Glomerular endothelial cell (primary cell): ENCODE measurements at regions not wholly inside any gene's neighbourhood (a gene's known extent, or its start where the extent isn't known, plus 50 kb on each side); places are given as distances from the start of the nearest gene placed in this dataset.

Experiments used
- DNase-seq: peaks from one replicate; pipeline ENCODE4 v3.0.0-alpha.2; 2011; ENCODE audit warnings: low read depth, low spot score; ENCODE audit errors: extremely low read depth

DNA sequence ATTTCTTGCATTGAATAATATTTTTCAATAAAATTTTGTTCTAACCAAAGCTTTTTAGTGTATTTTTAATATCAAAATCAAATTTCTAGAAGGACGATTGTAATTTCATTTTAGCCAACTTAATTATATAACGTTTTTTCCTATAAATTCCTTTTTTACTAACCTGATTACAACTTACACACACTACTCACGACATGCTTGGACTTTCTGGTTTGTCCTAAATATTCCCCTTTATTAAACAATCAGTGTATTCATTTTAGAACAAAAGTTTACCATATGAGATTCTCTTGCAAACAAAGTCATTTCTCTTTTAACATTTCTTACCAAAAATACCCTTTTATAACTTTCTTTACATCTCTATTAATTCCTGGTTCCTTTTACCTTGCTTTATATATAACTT is 173.7 kb downstream of the PWWP3B start:
- DNase-seq, result no peak

DNA sequence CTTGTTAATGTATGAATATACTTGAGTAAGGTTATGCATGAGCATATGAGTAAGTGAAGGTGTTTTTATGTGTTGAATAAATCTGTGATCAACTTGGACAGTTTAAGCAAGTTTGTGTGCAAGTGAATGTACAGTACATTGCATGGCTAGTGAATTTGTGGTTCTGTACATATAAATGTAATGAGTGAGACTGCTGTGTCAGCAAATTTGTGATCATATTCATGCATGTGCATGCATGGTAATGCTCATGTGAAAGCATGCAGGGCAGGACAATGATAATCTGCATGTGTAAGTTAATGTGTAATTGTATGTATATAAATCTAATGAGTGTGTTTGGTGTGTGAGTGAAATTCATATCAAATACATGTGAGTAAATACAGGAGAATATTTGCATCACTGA is 188.5 kb downstream of the PWWP3B start:
- no peak for DNase-seq

DNA sequence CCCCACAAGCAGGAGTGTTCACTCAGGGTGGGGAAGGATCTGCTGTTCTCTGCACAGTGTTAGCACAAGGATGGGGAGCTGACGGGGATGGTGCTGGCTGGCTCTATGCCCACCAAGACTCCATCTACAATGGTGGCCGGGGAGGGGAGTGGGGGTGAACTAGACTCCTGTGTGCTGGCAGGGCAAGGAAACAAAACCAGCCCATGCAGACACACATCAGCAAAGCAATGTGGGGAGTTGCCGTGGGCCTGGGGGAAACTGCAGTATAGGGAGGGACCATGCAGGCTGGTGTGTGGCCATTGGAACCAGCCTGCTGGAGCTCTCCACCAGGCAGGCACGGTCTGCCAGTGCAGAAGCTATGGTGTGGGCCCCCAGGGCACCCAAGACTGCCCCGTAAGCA is 195.1 kb downstream of the PWWP3B start:
- DNase-seq, result no peak

DNA sequence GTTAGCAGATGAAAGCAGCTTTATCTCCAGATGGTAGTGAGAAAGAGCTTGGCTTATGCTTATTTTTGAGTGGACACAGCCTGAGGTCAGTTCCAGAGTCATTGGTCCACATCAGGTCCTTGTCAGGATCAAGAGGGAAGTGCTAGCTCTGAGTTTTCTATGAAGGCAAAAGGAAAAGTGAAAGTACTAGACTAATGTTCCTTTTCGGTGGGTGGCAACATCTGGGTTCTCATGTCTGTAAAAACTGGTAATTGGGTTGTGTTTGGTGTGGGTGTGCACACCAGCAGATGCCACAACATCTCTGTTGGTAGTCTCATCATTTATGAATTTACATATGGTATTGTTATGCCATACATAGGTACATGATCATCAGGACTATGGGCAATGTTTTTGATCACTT is 210.5 kb downstream of the PWWP3B start:
- DNase-seq, result no peak

DNA sequence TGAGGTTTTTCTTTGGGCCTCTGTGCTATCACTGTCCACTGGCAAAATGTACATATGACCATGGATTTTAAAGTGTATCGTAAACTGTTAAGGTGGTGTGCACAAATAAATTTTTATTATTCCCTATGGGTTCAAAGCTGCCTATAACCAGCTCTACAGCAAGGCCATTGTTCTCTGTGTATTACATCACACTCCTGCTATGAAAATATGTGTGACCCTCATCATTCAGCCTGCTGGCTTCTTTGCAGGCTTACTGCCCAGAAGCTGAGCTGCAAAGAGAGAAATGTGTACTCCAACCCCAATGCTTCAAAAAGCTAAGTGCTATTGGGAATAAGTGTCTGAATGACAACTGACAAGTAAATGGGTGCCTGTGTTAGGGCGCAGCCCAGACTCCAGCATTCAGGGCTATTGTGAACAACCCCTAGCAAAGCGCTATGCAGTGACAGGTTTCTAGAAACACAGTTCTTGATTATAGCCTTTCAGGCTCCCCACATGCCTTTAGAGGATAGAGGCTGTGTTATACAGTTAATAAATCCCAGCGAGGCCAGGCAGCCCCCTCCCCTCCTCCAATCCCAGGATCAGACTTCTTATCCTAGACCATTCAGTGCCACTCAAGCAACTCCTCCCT is 220.4 kb upstream of the RADX start:
- DNase-seq, result no peak

DNA sequence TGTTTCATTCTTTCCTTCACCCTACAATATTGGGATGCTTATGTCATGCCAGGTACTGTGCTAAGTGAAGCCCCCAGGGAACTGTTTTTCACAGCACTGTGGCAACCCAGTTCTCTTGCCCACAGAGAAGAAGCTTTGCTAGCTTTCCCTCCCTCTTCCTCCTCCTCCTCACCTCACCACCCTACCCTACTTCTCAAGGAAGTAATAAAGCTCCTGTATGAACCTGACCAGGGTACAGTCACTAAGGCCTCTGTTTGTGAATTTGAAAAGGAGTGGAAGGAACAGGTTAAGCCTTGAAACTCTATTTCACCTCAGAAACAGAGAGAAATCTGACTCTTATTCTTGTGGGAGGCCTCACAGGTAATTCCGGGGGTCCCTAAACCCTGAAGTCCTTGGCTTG is 219.4 kb upstream of the RADX start:
- DNase-seq, result no peak

DNA sequence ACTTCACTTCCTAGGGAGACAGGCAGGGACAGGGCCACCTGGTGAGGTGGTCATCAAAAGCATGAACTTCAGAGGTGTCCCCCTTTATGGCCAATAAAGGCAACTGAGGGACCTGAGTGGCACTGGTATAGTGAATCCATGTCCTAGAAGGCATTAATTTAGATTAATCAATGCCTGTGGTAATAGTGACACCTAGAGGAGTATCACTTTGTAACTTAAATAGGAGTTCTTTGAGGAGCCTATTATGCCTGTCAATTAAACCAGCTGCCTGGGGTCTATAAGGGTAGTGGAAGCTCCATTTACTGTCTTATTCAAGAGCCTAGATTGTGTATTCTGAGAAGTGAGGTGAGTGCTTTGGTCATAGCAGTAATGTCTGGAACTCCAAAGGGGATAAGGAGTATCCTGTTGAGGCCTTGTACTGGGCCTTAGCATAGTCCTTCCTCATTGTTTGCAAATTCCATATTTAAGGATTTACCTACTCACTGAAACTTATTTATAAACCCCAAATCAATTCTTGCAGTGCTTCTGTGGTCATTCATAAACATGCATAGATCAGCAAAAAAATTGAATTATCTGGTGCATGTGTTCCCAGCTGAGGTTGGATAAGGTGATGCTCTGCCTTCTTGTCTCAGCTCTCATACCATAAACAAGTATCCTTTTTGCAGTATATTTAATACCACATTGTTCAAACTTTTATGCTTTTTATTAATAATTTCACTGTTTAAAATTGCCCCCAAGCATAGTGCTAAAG is 213.8 kb upstream of the RADX start:
- no peak for DNase-seq

DNA sequence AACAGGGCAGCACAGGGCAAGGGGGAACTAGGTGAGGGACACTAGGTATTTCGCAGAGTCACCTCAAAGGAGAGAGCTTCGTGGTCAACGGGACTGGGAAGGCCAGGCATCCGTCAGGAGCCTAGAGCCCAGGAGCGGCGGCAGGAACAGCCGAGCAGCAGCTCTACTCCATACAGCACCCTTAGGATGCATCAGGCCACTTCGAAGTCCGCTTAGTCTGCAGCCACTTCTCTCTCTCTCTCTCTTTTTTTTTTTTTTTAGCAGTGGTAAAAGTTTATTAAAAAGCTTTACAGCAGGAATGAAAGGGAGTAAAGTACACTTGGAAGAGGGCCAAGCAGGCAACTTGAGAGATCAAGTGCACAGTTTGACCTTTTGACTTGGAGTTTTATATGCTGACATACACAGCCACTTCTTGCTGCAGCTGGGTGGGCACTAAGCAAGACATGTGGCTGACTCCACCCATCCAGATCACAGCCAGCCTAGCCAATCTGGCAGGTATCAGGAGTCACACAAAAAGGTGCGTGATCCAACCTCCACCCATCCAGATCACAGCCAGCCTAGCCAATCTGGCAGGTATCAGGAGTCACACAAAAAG is 209.7 kb upstream of the RADX start:
- no peak for DNase-seq

DNA sequence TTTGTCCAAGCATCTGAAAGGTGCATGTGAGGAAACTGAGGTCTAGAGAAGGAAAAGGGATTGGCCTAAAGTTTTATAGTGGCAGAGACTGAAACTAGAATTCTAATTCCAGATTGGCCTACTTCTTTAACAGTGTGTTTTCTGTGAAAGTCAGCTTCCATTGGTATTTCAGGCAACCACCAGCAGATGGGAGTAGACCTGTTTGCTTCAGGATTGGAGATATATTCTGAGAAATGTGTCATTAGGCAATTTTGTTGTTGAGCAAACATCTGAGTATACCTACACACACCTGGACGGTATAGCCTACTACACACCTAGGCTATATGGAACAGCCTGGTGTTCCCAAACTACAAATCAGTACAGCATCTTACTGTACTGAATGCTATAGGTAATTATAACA is 207.3 kb upstream of the RADX start:
- DNase-seq, result no peak

DNA sequence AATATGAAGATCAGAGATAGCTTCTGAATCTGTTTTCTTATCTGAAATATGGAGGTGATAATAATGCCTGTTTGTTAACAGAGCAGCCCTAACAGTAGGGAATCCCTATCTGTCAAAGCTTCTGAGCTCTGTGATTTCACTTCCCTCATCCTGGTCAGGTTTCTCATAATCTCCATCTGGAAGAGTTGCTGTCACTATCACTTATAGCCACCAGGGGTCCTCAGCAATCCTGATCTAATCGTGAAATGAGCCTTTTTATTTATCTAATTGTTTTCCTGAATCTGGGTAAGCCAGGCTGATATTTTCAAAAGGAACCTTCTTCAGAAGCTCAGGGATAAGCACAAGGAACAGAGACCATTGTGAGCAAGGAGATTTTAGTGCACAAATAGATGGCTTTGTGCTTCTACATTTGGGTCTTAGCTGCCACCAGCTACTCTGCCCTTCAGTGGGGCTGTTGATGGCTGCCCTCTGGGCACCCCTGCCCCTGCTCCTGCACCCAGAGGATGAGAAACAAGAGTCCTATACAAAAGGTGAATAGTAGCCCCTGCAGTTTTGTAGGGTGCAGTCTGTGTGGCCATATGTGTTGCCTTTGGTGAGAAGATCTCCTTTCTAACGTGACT is 196.4 kb upstream of the RADX start:
- DNase-seq, result no peak

DNA sequence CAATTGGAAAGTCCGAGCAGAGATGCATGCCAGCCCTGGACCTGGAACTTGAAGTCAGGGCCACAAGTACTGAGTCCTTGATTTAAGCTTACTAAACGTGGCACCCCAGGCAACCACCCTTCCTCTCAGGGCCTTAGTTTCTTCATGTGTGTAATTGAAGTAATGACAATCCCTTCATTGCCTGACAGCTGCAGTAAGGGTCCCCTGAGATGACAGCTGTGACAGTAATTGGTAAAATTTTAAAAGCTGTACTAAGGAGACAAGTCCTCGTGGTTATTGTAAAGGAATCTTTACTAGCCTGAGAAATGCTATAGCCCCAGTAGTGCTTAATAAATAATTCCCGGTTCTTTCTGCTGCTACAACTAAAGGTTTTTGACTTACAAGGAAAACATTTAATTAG is 175.1 kb upstream of the RADX start:
- DNase-seq, result no peak

DNA sequence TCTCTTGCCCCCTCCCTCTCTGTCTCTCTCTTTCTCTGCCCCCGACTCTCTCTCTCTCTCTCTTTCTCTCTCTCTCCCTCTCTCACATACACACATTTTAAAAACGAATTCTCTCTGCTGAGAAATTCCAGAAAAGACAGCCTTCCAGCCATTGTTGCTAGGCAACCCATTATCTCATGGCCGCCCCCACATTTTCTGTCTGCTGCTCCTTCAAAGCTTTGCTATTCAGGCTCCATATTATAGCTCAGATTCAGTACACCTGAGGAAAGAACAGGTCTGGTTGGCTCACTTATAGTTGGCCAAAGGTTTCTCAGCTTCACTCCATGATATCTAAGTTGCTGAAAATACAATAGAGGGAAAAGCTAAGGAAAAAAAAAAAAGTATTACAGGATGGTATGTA is 174.4 kb upstream of the RADX start:
- no peak for DNase-seq

DNA sequence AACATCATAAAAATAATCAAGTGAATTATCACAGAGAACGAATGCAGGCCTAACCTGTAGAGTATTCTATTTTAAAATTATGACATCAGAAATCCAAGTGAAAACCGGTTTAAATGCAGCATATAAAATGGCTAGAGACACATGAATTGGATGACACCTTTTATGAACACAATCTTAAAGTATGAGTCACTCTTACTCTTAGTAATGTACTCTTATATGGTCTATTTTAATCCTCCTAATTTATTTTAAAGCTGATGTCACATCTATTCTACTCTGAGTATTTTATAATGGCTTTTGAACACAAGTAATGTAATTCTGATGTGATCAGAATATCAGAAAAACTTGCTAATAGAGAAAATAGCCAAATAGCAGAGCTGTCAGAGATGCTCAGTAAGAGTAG is 161.4 kb upstream of the RADX start:
- no peak for DNase-seq

DNA sequence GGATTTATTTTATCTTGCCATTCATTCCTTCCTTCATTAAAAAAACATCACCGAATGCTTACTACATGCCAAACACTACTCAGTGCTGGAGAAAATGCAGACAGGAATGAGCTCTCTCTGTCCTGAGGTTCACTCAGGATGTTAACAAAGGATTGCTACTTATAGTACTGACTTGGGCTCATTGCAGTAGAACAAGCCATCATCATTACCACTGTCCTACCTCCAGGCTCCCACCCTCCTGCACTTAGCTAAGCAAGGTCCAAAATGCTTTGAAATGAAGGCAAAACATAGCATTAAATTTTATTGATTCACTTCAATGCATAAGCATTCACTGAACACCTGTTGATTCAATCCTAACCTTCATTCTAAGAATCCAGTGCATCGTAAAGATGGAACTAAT is 159.8 kb upstream of the RADX start:
- DNase-seq, result no peak

DNA sequence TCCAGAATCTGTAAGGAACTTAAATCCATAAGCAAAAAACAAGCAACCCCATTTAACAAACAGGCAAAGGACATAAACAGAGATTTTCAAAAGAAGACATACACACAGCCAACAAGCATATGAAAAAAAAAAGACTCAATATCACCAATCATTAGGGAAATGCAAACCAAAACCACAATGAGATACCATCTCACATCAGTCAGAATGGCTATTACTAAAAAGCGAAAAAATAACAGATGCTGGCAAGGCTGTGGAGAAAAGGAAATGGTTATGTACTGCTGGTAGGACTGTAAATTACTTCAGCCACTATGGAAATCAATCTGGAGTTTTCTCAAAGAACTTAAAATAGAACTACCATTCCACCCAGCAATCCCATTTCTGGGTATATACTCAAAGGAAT is 156.8 kb upstream of the RADX start:
- DNase-seq, result no peak

DNA sequence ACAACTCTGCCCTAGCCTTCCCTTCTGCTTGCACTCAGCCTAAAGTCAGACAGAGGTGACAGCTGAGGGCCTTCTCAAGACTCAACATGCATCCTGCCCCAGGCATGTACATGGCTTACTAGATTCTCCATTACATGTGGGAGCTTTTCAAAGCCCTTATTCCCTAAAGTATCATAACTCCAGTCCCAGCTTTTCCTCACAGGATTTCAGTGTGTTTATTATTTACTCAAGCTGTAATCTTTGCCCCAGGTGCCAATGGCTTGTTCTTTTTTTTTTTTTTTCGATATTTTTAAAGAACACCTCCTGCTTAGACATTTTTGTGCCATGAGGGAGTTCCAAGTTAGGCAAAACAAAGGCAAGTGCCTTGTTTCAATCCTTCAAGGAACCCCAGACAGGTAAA is 154.0 kb upstream of the RADX start:
- no peak for DNase-seq

DNA sequence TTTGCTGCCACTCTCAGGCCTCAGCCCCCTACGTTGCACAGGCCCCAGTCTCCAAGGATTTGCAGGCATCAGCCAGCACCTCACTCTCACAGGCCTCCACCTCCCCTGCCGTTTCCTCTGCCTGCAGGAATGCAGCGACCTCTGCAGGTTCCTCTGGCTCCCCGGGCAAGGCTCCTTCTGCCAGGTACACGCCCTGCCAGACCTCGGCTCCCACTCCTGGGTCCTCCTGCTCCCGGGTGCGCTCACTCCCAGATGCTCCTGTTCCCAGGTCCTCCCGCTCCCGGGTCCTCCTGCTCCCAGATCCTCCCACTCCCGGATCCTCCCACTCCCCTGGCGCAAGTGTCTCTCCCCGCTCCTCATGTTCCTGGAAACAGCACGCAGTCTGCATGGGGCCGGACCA is 144.4 kb upstream of the RADX start:
- no peak for DNase-seq

DNA sequence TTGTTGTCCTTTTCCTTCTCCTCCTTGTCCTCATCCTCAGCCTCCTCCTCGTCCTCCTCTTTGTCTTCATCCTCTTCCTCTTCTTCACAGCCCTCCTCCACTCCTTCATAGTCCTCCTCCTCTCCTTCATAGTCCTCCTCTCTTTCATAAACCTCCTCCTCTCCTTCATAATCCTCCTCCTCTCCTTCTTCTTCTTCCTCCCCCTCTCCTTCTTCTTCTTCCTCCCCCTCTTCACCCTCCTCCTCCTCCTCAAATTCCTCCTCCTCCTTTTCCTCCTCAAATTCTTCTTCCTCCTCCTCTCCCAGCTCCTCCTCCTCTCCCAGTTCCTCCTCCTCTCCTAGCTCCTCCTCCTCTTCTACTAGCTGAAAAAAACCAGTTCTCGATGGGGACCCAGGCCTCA is 143.8 kb upstream of the RADX start:
- DNase-seq, result no peak

DNA sequence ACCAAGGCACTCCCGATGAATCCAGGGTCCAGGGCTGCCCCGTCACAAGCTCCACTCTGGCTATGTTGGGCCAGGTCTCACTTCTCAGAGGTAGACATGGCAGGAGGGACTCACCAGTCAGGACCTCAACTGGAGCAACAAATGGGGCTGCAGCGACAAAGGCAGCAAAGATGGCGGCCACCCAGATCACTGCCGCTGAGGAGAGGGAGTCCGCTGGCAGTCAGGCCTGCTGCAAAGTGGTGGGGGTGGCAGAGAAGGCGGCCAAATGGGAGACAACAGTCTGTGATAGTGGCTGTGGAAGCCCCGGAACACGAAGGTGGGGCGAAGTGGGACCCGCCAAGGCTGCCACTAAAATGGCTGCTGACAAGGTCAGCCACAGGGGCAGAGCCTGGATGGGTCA is 143.3 kb upstream of the RADX start:
- no peak for DNase-seq

DNA sequence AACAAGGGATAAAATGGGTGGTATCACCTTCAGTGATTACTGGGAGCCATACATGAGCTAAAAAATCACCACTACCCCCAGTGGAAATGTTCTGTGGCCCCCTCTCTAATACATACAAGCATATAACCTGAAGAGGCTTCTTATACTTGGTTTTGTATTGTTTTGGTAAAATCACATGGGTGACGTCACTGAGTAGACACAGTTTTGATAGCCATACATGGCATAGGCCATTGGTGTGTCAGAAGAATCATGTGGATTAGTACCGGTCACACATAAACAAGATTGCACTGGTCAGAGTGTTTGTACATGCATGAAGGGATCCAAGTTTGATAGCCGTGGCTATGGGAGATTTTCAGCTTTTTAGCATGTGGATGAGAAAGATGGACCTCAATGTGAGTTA is 131.9 kb upstream of the RADX start:
- no peak for DNase-seq

DNA sequence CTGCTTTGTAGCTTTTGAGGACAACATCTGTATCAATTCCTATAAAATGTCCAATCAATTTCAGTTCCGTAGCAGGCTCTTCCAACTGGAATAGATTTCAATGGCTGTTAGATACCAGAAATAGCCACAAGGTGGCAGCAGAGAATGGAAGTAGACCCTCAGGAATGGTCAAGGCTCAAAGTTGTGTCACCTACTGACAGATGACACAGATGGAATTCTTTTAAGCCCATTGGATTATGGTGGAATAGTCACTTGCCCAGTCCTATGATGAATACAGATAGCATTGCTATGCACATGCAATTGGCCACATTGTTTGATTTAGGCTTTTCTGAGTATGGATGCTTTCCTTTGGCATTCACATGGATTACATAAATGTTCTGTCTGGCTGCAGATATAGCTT is 130.4 kb upstream of the RADX start:
- DNase-seq, result peak; percentile 25

DNA sequence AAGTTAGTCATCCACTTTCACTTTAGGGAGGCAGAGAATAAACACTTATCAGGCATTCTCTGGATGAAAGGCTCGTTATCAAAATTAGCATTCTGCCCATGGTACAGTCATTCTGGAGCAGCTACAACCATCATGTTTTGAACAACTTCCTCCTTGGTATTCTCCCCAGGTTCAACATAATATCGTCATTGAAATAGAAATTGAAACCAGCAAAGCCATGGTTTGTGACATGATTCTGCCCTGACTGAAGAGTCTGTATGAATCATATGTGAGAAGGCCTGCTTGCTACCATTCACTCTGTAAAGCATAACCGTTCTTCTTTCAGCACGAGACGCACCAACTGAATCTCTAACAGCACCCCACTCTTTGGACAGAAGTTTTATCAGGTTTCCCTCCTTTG is 127.5 kb upstream of the RADX start:
- no peak for DNase-seq
